ENCODE measurements at regions not wholly inside any gene's neighbourhood (a gene's known extent, or its start where the extent isn't known, plus 50 kb on each side); places are given as distances from the start of the nearest gene placed in this dataset.

DNA sequence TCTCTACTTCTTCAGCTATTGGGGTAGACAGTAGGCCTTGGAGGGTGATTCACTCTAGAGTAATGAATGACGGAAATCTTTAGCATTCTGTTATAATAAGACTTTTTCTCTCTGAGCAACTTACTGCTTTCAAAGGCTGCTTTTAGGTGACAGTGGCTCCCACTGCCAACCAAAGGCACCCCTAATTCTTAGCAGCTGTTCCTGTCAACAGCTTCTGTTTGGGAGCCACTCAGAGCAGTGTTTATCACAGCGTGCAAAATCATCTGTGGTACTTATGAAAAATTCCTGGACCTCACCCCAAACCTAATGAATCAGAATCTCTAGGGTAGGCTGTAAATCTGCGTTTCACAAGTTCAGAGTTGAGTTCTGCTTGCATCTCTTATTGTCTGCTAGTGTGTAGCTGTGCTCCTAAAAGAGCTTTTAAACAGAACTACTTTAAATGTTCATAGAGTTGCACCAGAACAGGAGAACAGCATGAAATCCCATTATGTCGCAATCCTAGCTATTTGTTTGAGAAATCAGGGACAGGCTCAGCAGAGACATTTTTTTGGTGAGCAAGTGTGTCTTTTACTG, 52.8 kb upstream of the POU4F2 start:
- no peaks in the 10 kb centered on the region for H4K20me1 ChIP-seq (ENCODE audit: insufficient read depth)
- no peaks in the 10 kb centered on the region for H3K9me2 ChIP-seq (ENCODE audit: insufficient read depth, low read length)
- H2AFZ ChIP-seq (ENCODE audit: low read depth, low read length), result no peak overlapping the region
- no peaks in the 10 kb centered on the region for H3K27me3 ChIP-seq (ENCODE audit: insufficient read depth, low read depth, low read length)
- H3K36me3 ChIP-seq (ENCODE audit: insufficient read depth, low read length), result no peaks in the 10 kb centered on the region
- no peaks in the 10 kb centered on the region for H3F3A ChIP-seq (ENCODE audit: insufficient read depth, low read length, poor library complexity, severe bottlenecking)
- no peak overlapping the region for H3K27ac ChIP-seq (ENCODE audit: low read length)
- H3K9me3 ChIP-seq (ENCODE audit: low read length), result no peaks in the 10 kb centered on the region
- H3K9ac ChIP-seq (ENCODE audit: low read length), result no peak overlapping the region
- H3K79me2 ChIP-seq (replicated peaks; ENCODE audit: insufficient read depth, low read length), result no peaks in the 10 kb centered on the region
- H3K4me3 ChIP-seq (ENCODE audit: low read length), result no peak overlapping the region
- no peak for TF ChIP-seq EP300 (conservative IDR thresholded peaks at IDR 0.05; ENCODE audit: poor library complexity, severe bottlenecking)
- TF ChIP-seq, protein P1, sequence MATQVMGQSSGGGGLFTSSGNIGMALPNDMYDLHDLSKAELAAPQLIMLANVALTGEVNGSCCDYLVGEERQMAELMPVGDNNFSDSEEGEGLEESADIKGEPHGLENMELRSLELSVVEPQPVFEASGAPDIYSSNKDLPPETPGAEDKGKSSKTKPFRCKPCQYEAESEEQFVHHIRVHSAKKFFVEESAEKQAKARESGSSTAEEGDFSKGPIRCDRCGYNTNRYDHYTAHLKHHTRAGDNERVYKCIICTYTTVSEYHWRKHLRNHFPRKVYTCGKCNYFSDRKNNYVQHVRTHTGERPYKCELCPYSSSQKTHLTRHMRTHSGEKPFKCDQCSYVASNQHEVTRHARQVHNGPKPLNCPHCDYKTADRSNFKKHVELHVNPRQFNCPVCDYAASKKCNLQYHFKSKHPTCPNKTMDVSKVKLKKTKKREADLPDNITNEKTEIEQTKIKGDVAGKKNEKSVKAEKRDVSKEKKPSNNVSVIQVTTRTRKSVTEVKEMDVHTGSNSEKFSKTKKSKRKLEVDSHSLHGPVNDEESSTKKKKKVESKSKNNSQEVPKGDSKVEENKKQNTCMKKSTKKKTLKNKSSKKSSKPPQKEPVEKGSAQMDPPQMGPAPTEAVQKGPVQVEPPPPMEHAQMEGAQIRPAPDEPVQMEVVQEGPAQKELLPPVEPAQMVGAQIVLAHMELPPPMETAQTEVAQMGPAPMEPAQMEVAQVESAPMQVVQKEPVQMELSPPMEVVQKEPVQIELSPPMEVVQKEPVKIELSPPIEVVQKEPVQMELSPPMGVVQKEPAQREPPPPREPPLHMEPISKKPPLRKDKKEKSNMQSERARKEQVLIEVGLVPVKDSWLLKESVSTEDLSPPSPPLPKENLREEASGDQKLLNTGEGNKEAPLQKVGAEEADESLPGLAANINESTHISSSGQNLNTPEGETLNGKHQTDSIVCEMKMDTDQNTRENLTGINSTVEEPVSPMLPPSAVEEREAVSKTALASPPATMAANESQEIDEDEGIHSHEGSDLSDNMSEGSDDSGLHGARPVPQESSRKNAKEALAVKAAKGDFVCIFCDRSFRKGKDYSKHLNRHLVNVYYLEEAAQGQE (IDR thresholded peaks at IDR 0.05; ENCODE audit: borderline replicate concordance), result no peak
- no peak for TF ChIP-seq POLR2AphosphoS5 (IDR thresholded peaks at IDR 0.05)
- TF ChIP-seq, protein P2, sequence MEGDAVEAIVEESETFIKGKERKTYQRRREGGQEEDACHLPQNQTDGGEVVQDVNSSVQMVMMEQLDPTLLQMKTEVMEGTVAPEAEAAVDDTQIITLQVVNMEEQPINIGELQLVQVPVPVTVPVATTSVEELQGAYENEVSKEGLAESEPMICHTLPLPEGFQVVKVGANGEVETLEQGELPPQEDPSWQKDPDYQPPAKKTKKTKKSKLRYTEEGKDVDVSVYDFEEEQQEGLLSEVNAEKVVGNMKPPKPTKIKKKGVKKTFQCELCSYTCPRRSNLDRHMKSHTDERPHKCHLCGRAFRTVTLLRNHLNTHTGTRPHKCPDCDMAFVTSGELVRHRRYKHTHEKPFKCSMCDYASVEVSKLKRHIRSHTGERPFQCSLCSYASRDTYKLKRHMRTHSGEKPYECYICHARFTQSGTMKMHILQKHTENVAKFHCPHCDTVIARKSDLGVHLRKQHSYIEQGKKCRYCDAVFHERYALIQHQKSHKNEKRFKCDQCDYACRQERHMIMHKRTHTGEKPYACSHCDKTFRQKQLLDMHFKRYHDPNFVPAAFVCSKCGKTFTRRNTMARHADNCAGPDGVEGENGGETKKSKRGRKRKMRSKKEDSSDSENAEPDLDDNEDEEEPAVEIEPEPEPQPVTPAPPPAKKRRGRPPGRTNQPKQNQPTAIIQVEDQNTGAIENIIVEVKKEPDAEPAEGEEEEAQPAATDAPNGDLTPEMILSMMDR (IDR thresholded peaks at IDR 0.05; ENCODE audit: poor library complexity, severe bottlenecking), result no peak
- no peak for TF ChIP-seq RAD21 (conservative IDR thresholded peaks at IDR 0.05)
- TF ChIP-seq SMC3 (conservative IDR thresholded peaks at IDR 0.05; ENCODE audit: poor library complexity), result no peak
- no peak for TF ChIP-seq MXI1 (conservative IDR thresholded peaks at IDR 0.05; ENCODE audit: poor library complexity, severe bottlenecking)
- TF ChIP-seq EZH2 (IDR thresholded peaks at IDR 0.05; ENCODE audit: borderline replicate concordance, insufficient read depth, low read length, poor library complexity, severe bottlenecking), result no peak
- TF ChIP-seq TAF1 (IDR thresholded peaks at IDR 0.05; ENCODE audit: low read depth), result no peak
- H3K4me2 ChIP-seq (ENCODE audit: low read length), result no peak overlapping the region

Small RNA genes lying in the stretch of these regions (small RNA-seq; reads per million reads assigned to genes)
- gene RNU1-44P, result 0 to 34.7 (median 1.6) reads per million in 3 experiments
